Fibroblast of skin of scalp (primary cell): ENCODE measurements at regions not wholly inside any gene's neighbourhood (a gene's known extent, or its start where the extent isn't known, plus 50 kb on each side); places are given as distances from the start of the nearest gene placed in this dataset.

Experiments used
- DNase-seq: peaks from one replicate; pipeline ENCODE4 v3.0.0-alpha.2; 2013

DNA sequence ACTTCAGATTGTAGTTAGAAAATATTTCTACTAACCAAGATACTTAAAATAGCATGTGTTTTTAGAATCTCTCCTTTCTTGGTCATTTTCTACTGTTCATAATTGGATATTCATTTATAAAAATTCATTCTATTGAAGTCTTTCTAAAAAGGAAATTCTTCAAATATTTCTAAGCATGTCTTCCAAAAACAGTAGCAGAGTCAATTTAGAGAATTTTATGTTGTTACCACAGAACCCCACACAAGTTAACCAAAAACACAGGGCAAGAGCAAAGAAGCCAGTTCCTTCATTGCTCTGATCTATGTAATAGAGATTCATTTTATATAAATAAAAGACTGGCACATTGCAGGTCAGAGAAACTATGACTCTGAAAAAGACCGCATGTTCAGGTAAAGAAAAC, 345.1 kb upstream of the PITX2 start:
- DNase-seq, result peak; percentile 80

DNA sequence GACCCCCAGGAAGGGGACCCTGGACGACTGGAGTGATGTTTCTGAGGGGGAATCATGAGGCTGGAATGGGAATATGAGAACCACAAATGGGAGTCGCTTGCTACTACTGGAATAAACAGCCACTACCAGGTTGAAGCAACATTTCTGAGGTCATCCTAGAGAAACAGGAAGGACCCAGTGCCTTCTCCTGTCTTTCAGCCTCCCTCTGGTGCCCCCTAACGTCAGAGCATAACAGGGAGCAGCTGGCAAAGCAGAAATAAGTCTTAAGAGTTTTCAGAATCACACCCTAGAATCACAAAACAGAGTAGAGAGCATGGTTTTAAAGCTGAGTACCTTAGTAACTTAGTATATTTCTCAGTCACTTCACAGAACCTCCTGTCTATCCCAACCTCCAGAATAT, 347.8 kb upstream of the PITX2 start:
- peak; percentile 63 for DNase-seq

DNA sequence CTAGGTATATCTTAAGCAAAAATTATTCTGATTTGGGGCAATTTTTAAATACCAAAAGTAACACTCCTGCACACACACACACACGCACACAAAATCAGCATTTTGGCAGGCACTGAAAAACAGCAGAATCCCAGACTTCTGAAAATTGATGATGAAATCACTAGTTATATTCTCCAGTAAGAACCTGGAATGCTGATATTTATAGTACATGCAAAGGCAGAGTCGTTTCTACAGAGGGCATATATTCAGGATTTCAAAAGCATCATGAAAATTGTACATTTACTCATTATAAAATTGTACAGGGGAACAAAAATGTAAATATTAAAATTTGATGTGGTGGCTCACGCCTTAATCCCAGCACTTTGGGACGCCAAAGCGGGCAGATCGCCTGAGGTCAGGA, 352.5 kb upstream of the PITX2 start:
- peak; percentile 38 for DNase-seq

DNA sequence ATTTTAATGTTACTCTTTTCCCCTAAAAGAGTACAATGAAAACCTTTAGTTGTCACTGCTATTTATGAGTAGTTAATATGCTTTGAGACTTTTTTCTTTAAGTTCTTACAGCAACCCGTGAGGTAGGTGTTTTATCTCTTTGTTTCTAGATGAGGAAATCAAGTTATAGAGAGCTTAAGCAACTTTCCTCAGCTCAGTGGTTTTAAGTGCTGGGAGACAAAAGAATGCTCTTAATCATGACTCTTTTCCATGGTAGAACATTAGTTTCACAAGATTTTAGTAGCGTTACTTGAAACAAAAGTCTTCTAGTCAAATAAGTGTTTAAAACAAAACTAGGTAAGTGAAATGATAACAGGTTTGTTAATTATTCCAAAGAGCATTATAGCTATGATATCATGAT, 354.7 kb upstream of the PITX2 start:
- DNase-seq, result no peak

DNA sequence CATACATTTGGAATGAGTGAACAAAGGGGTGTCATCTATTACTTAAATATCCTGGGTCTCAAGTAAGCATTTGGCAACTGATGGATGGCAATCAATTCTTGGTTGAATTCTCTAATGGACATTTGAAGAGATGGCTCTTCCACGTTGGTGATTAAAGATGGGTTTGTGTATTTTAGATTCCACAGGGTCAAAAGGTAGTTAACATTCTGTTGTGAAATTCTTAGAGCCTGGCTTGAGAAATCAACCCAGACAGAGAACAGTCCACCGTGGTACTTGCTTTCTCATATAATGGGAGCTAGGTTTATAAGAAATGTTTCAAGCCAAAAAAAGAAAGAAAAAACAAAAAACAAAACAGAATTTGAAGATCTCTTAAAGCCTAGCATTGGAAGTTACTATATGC, 355.9 kb upstream of the PITX2 start:
- no peak for DNase-seq

DNA sequence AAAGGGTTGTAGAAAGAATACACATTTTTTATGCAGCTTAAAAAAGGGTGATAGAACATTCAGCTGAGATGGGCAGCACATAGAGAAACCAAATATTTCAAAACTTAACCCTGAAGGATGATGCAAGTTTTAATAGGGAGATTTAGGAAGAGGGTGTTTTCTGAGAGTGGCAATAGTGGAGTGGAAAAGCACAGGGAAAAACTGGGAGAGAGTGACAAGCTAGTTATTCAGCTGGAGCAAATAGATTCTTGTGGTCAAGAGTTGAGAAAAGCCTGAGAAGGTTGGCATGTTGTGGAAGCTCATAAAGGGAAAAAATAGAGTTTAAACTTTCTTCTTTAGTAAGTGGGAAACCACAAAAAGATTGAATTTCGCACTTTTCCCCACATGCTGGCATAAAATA, 359.6 kb upstream of the PITX2 start:
- peak; percentile 73 for DNase-seq

DNA sequence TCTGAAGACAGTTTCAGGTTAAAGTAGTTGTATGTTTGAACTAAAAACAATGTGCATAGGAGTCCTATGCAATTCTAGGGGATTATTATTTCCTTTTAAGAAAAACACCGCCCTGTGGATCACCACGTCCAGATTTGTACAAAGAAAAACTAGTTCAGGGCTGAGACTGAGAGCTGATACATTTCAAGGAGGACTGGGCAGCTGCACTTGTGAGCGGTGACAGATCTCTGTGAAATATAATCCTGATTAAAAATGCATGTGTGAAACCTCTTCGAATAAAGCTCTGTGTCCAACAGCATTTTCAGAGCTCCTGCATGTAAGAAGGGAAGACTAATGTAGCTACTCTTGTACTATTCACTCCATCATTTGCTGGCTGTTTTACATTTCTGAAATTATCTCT, 365.8 kb upstream of the PITX2 start:
- no peak for DNase-seq

DNA sequence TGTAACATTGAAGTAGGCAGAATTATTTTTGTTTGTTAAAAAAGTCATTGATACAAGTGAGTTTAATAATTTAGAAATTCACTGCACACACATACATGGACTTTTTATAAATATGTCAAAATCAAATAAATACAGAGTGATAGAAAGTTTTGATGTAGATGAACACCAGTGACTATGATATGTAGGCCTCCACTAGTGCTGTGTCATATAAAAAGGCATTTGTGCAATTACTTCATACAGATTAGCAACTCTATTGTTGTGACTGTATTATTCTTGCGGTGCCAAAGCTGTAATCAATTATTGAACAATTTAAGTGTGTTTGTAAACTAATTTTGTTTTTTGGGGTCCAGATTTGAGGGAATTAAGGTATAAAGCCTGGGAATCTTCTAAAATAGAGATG, 366.2 kb upstream of the PITX2 start:
- DNase-seq, result no peak

DNA sequence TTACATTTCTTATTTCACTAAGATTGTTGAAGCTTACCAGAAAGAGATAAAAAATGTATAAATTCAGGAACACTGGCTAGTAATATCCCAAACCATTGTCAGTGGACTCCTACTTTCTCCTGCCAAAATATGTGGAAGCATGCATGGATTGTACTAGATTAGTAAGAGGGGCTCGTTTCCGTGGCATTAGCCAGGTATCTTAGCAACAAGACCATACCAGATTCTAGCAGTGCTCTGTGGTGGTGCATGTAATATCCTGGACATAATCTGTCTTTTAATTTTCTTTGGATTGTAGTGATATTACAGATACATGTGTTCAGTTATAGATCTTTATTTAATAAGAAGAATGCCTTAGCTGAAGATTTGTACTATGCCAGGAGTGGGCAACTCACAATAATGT, 371.9 kb upstream of the PITX2 start:
- no peak for DNase-seq

DNA sequence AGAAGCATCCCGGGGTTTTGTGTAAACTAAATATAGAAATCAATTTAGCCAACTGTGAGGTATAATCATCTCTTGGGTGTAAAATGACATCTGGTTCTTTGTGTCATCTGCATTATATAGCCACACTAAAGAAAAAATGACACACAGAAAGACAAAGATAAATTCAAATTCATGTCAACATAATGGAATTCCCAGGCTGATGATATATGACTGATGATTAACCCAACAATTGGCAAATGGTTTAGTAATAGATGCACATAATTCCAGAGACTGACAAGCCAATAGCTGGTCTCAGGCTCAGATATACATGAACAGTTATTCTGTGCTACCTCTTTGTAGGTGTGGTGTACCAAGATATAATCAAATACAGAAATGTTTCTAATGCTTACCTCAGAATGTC, 375.4 kb upstream of the PITX2 start:
- DNase-seq, result peak; percentile 28

DNA sequence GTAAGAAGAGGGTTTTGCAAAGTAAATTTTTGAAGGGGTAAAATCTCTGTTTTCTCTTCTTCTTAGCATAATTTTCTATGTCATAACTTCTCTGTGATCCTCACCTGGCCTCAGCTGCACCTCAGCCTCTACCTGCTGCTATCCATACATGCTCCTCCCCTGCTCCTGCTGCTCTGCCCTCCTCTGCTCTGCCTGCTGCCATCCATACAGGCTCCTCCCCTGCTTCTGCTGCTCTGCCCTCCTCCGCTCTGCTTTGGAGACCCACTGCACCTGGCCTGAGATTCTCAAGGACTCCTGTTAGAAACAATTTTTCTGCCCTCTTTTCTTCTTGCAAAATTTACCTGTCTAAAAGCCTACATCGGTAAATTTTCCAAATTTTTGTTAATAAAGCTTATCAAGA, 388.6 kb upstream of the PITX2 start:
- DNase-seq, result no peak

DNA sequence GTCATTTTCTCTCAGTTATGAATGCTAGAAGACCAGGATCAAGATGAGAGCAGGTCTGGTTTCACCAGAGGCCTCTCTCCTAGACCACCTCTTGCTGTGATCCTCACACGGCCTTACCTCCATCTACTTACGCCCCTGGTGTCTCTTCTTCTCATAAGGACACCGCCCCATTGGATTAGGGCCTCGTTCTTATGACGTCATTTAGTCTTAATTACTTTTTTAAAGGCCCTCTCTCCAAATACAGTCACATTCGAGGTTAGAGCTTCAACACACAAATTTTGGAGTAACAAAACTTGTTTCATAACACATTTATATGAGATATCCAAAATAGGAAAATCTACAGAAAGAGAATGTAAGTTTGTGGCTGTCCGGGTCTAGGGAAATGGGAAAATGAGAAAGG, 391.0 kb upstream of the PITX2 start:
- DNase-seq, result no peak

DNA sequence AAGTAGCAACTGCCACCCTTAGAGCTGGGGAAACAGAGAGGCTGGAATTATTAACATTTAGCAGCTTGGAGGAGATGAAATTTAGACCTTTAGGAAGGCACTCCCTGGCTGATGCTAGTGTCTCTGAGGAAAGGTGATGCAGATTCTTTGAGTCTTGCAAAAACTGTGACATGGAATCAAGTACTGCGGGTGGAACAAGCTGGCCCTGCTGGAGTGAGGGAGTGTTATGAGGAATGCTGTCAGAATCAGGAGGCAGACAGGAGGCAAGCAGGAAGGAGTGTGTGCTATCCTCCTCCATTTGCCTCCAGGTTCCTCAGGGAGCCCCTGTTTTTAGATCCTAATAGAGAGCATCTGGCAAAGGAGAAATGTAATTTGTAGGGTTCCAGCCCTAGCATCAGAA, 391.7 kb upstream of the PITX2 start:
- no peak for DNase-seq

DNA sequence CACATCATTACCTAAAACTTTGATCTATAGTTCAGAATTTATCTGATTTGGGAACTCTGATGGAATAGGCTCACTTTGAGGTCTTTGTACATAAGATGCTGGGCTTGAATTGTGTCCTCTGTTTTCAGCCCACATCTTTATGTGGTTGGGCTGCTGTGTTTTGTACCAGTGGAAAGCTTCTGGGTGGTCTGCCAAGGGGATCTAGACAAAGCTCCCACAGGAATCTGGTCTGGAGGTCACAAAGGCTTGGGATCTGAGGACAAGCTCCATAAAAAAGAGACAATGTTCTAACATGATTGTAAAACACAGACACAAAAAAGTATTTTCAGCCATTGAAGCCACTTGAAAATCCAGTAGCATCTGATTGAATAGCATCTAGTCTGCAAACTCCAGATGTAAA, 393.5 kb upstream of the PITX2 start:
- DNase-seq, result peak; percentile 34

DNA sequence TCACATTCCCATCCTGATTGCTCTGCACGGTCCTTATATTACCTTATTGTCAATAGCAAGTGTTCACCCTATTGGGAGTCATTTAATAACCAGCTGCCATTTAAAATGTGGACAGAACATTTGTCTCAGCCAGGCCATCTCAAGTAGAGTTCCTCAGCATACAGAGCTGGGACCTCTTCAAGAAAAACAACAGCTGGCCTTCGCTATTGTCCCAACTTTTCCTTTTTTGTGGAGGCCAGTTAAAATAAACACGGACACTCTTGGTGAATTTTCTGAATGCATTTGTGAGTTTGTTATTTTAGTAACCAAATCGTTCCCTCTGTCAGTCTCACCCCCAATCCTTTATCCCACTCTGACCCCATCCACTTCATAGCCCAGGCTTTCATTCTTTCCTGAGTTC, 395.3 kb upstream of the PITX2 start:
- no peak for DNase-seq

DNA sequence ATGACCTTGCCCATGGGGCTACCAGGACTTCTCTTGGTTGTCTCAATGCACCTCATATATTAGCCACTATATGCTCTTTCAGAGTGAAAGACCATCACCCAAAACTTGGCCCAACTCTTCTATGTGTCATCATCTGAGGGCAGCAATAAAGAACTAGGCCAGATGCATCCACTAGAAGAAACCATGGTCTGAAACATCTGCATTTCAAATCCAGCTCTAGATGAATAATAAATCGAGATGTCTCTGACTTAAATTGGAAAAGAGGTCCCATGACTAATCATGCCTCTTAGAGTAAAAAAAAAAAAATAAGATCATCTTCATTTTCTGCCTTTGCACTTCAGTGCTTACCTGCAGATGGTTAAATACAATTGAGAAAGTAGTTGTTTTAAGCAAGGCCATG, 397.6 kb upstream of the PITX2 start:
- no peak for DNase-seq

DNA sequence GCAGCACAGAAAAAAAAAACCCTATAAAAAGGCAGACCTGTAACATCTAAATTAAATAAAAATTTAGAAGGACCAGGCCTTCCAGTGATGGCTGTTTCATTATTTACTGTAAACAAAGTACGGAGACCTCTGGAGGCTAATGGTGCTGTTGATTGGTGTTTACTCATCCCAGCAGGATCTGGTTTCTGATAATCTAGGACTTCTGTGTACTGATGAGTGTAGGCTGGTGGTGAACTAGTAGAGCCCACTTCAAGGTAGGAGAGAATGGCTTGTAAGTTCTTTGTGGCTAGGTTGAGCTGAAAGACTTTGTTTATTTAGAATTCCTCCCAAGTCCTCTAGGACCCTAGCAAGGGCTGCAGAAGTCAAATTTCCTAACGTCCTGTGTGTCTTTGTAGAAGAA, 398.1 kb upstream of the PITX2 start:
- no peak for DNase-seq

DNA sequence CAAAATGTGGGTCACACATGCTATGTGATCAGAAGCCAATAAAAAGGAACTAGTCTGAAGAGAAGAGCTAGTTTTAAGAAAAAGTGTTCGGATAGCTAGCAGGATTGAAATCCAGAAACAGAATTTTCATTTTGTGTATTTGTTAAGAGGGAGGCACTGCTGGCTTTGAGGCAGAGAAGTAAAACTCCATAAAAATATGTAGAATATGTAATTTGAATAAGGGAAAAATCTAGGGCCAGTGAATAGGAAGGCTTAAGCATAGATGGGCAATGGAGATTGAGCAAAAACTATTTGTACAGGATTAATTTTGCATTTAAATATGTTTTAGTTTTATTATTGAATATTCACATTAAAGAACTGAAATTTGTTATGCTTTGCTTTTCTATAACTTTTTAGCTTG, 399.9 kb upstream of the PITX2 start:
- no peak for DNase-seq

DNA sequence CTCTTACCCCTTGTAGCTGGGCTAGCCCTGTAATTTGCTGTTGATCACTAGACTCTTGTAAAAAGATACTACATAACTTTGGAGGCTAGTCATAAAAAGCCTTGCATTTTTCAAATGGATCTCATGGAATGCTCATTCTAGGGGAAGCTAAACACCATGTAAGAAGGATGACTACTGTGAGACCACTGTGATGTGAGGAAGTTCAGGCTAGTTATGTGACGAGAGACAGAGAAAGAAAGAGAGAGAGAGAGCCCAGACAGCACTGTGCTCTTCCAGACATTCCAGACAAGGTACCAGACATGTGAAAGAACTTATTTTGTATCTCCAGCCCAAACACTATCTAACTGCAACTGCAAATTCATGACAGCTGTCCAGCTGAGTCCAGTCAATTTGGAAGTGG, 404.6 kb upstream of the PITX2 start:
- DNase-seq, result peak; percentile 99

DNA sequence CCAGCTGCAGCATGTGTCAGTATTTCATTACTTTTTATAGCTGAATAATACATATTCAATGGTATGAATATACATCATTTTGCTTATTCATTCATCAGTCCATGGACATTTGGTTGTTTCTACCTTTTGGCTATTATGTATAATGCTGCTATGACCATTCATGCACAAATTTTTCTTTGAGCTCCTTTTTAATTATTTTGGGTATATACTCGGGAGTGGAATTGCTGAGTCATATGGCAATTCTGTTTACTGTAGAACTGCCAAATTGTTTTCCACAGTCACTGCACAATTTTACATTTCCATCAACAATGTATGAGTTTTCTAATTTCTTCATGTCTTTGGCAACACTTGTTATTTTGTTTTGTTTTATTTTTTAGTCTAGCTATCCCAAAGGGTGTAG, 405.9 kb upstream of the PITX2 start:
- DNase-seq, result peak; percentile 22

DNA sequence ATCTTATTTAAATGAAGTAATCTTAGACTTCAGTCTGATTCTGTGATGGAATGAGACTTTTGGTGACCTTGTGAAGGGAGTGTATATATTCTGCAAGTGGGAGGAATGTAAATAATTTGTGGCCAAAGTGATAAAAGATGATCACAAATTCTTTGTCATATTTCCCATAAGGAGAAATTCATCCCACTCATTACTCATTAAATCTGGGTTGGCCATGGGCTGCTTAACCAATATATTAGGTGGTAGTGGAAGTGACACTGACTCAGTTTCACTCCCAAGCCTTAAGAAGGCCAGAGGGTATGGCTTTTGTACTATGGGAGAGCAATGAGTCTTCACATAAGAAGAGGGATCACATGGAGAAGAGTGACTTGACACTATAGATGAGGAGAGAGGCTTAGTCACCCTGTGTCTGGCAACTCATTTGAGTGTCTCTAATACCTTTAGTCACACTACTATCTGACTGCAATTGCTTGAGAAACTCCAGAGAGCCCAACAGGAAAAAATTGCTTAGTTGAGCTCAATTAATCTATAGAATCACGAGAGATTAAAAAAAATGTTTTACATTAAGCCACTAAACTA, 408.2 kb upstream of the PITX2 start:
- peak; percentile 82 for DNase-seq

DNA sequence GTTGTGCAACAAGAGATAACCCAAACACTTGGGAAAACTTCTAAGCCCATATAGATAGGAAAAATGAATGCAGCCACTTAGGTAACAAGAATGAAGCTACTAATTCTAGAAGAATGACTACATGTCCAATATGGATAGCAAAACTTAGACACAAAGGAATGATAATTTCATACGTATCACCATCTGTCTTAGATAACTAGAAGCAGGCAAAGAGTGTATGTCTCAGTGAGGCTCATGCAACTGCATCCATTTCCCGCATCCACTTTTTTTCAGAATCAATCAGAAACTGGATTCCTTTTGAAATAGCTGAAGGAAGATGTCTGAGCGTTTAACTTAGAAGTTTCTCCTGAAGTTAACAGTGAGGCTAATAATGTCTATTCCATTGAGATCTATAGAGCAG, 408.7 kb upstream of the PITX2 start:
- peak; percentile 62 for DNase-seq

DNA sequence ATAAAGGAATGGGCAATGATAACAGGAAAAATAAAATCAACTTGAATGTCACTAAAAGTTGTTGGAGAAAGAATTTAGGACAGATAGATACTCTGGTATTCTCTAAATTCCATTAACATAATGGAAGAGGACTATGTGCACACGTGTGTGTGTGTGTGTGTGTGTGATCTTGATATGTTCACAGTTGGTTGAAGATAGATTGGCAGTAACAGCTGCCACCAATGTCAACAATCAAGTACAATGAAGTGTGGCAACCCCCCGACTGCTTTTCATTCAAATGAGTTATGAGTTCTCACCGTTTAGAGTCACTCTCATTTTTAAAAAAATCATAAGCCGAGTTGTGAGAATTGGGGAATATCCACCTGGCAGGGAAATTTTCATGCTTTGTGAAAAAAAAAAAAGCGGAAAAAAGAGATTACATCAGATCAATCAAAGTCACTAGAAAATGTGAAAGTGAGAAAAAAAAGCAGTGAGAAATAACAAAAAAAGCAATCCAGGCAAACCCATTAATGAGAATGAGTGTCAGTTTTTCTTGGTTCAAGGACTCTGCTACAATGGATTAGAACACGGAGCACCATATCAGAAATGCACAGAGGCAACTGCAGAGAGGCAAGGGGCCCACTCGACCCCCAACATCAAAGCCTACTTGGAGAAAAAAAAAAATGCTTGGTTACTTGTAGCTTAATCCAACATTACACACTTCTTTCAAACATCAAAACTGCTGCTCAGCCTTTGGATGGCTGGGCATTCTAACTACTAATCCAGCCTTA, 414.9 kb upstream of the PITX2 start:
- no peak for DNase-seq

DNA sequence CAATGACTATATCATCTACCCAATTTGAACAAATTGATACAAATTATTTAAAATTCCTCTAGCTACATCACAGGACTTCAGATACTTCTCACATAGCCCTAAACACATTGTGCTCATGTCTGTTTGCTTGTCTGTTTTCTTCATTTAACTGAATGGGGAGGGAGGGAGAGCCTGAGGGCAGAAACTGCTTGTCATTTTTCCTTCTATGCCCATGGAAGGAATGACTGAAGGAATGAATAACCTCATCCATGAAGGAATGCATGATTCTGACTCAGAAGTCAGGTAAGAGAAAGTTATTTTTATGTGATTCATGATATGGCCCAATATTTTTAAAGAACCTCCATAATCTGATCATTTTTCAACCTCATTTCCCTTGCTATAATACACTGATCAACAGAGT, 418.0 kb upstream of the PITX2 start:
- DNase-seq, result peak; percentile 26

DNA sequence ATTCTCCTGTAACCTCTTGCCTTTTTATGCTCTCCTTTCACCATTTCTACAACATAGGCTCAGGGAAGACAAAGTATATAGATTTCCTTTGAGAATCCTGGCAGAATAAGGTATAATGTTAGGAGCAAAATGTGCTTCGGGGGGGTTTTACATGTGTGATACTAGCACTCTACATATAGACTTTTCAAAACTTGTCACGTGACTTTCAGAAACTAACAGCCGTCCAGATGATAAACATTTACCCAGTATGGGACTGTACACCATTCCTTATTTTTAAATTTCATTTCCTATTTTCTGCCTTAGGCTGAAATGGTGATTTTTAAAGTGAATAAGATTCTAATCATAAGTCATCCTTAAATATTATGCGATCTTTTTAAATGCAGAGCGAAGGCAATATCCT, 420.4 kb upstream of the PITX2 start:
- no peak for DNase-seq
